Stomach (tissue), 4 donors: ENCODE measurements at regions not wholly inside any gene's neighbourhood (a gene's known extent, or its start where the extent isn't known, plus 50 kb on each side); places are given as distances from the start of the nearest gene placed in this dataset.

Source experiments
- POLR2A ChIP-seq, 4 donors: fragments of 450-650 bp; IDR thresholded peaks; one replicate each; pipeline ENCODE4 v1.6.1; 2016; ENCODE audit warnings: antibody characterized with exemption in 4 of 4, control low read depth in 2 of 4, mild to moderate bottlenecking in 1 of 4, moderate library complexity in 1 of 4
- TF ChIP-seq, protein P1 (sequence below), 7 experiments: fragments of 450-650 bp in 4 of 7; fragments of 200-600 bp in 3 of 7; sonication (generic) in 3 of 7; IDR thresholded peaks; one replicate each; pipeline ENCODE4 v1.5.1; 2016 to 2019; ENCODE audit warnings: antibody characterized with exemption in 7 of 7, control low read depth in 2 of 7, mild to moderate bottlenecking in 1 of 7

DNA sequence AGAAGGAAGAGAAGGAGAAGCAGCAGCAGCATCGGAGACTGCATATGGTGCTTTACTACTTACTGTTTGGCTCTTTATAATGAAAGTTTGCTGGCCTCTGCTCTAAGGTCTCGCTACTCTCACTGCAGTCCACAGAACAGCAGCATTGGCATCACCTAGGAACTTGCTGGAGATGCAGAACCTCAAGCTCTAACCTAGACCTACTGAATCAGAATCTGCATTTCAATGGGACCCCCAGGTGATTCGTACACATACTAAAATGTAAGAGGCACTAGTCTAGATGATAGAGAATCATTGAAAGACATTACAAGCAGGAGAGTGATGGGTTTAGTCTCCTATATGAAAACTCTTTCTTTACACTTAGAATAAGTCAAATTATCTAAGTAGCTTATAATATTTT lies 270.6 kb downstream of the KLF5 start:
- TF ChIP-seq, protein P1, sequence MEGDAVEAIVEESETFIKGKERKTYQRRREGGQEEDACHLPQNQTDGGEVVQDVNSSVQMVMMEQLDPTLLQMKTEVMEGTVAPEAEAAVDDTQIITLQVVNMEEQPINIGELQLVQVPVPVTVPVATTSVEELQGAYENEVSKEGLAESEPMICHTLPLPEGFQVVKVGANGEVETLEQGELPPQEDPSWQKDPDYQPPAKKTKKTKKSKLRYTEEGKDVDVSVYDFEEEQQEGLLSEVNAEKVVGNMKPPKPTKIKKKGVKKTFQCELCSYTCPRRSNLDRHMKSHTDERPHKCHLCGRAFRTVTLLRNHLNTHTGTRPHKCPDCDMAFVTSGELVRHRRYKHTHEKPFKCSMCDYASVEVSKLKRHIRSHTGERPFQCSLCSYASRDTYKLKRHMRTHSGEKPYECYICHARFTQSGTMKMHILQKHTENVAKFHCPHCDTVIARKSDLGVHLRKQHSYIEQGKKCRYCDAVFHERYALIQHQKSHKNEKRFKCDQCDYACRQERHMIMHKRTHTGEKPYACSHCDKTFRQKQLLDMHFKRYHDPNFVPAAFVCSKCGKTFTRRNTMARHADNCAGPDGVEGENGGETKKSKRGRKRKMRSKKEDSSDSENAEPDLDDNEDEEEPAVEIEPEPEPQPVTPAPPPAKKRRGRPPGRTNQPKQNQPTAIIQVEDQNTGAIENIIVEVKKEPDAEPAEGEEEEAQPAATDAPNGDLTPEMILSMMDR (IDR thresholded peaks at IDR 0.05): no peak
- no peak for TF ChIP-seq POLR2A (IDR thresholded peaks at IDR 0.05)
